LNCAP (cell line): ENCODE measurements at regions not wholly inside any gene's neighbourhood (a gene's known extent, or its start where the extent isn't known, plus 50 kb on each side); places are given as distances from the start of the nearest gene placed in this dataset.

Source experiments
- CTCF ChIP-seq: fragments of 450-650 bp; IDR thresholded peaks from 2 replicates; pipeline ENCODE4 v1.5.1; 2017; ENCODE audit warnings: mild to moderate bottlenecking

- TF ChIP-seq CTCF, result no peak
These were observed 74.2 kb downstream of the SIK1 start for GRCh38 chr21:43352568-43353281.

GRCh38 chr21:43352154-43352537 is 74.8 kb downstream of the SIK1 start:
- no peak for TF ChIP-seq CTCF

GRCh38 chr21:43351501-43352153 is 75.3 kb downstream of the SIK1 start:
- no peak for TF ChIP-seq CTCF

- TF ChIP-seq CTCF, result no peak
These were observed 77.3 kb downstream of the SIK1 start for GRCh38 chr21:43349644-43350043.

GRCh38 chr21:43348801-43349261 is 78.1 kb downstream of the SIK1 start:
- TF ChIP-seq CTCF, result no peak

- TF ChIP-seq CTCF, result no peak
These were observed 78.7 kb downstream of the SIK1 start for GRCh38 chr21:43348170-43348766.

- TF ChIP-seq CTCF, result no peak
These were observed 79.3 kb downstream of the SIK1 start for GRCh38 chr21:43347461-43348169.
